D721Med (cell line): ENCODE measurements at regions not wholly inside any gene's neighbourhood (a gene's known extent, or its start where the extent isn't known, plus 50 kb on each side); places are given as distances from the start of the nearest gene placed in this dataset.
"Not testable (repeated sequence)": the region's sequence is repeated elsewhere in the genome, so short reads cannot be mapped to it uniquely, and the experiment has no call there.

Source experiments
- DNase-seq: peaks from one replicate; pipeline ENCODE4 v3.0.0; 2011; ENCODE audit warnings: low spot score; ENCODE audit not compliant: insufficient read length
- FAIRE-seq: peaks from 2 replicates; lab custom pipeline; 2011; peaks lifted over from hg19 to GRCh38; lab: Jason Lieb, UNC
- CTCF ChIP-seq: IDR thresholded peaks from 2 replicates; pipeline ENCODE4 v1.5.1; 2012; ENCODE audit warnings: mild to moderate bottlenecking, control low read depth; ENCODE audit not compliant: insufficient read depth; ENCODE audit errors: missing control alignments

GRCh38 chr9:102202126-102202525, 463.7 kb upstream of the GRIN3A start:
- FAIRE-seq (no peak), DNase-seq (no peak)
- TF ChIP-seq CTCF, result no peak

GRCh38 chr9:102185962-102186361, 447.5 kb upstream of the GRIN3A start:
- no peak for TF ChIP-seq CTCF
- DNase-seq (no peak), FAIRE-seq (no peak)

- no peak for DNase-seq
- no peak for FAIRE-seq
- no peak for TF ChIP-seq CTCF
Observed at GRCh38 chr9:102185371-102185770, 446.9 kb upstream of the GRIN3A start.

DNA sequence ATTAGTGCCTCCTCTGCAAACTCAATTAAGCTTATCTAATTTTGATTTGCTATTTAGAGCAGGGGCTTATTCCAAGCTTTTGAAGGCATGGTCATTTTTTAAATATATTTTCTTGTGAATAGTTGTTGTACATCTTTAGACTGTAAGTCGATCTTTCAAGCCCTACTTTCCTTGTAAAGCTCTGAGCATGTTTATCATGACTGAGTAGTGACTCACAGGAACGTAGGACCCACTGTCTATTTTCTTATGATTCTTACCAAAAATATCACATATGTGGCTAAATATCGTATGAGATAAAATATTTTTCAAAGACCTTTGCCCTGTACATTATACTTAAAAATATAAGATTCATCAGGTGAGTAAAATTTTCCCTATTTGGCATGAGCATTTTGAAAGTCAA, 440.4 kb upstream of the GRIN3A start:
- no peak for FAIRE-seq
- TF ChIP-seq CTCF, result no peak
- no peak for DNase-seq

DNA sequence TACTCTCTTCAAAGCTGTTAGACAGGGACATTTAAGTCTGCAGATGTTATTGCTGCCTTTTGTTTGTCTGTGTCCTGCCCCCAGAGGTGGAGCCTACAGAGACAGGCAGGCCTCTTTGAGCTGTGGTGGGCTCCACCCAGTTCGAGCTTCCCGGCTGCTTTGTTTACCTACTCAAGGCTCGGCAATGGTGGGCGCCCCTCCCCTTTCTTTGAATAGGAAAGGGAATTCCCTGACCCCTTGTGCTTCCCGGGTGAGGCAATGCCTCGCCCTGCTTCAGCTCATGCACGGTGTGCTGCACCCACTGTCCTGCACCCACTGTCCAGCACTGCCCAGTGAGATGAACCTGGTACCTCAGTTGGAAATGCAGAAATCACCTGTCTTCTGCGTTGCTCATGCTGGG, 435.8 kb upstream of the GRIN3A start:
- DNase-seq, FAIRE-seq: not testable (repeated sequence)

DNA sequence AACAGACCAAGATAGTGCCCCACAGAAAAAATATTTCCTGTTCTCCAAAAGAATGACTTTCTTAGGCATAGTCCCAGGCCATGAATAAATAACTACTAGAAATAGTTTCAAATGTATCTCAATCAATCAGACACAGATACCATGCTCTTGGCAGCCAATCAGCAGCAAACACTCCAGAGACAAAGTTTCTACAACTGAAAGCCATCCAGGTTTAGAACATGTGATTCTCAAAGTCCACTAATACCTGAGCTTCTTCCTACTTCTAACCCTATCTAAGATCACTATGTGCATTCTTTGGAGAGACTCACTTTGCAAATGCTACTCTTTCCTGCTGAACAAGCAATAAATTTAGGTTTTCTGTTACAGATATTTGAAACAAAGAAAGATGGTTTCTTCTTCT, 425.8 kb upstream of the GRIN3A start:
- no peak for TF ChIP-seq CTCF
- FAIRE-seq, result no peak

DNA sequence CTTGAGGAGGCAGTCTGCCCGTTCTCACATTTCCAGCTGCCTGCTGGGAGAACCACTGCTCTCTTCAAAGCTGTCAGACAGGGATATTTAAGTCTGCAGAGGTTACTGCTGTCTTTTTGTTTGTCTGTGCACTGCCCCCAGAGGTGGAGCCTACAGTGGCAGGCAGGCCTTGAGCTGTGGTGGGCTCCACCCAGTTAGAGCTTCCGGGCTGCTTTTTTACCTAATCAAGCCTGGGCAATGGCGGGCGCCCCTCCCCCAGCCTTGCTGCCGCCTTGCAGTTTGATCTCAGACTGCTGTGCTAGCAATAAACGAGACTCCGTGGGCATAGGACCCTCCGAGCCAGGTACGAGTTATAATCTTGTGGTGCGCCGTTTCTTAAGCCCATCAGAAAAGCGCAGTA, 414.6 kb upstream of the GRIN3A start:
- DNase-seq, FAIRE-seq: not testable (repeated sequence)

More for the DNA sequence above, 425.8 kb upstream of the GRIN3A start:
- DNase-seq, result no peak

DNA sequence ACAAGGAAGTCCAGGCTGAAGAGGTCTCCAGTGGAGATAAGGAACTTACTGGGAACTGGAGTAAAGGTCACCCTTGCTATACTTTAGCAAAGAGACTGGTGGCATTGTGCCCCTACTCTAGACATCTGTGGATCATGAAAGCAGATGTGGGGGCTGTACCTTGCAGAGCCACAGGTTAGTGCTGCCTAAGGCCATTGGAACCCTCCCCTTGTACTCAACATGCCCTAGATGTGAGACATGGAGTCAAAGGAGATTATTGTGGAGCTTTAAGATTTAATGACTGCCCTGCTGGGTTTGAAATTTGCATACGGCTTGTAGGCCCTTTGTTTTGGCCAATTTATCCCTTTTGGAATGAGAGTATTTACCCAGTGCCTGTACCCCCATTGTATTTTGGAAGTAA, 397.3 kb upstream of the GRIN3A start:
- TF ChIP-seq CTCF, result no peak
- no peak for DNase-seq
- FAIRE-seq, result no peak
